ENCODE measurements at regions not wholly inside any gene's neighbourhood (a gene's known extent, or its start where the extent isn't known, plus 50 kb on each side); places are given as distances from the start of the nearest gene placed in this dataset.

DNA sequence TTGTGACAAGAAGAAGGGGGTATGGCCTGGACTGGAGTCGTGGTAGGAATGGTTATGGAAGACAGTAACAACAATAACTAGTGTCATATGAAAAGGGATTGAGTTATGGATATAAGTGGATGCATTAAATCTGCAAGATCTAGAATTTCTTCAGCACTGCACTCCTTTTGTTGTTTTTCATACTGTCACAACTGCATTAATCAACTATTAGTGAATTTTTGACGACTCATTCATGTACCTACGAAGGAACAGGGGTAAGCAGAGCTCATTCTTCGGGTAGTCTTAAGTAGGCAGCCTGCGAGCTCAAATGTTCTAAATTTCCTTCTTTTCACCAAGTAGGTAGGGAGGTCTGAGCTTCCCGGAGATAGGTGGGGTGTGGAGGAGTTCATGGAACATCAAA lies 109.7 kb upstream of the UPP2 start:
- DNase-seq = no peak
- H3K27ac ChIP-seq = no peak overlapping the region
- H3K4me3 ChIP-seq = no peak overlapping the region
- H3K36me3 ChIP-seq = no peaks in the 10 kb centered on the region
- no peaks in the 10 kb centered on the region for H3K9me3 ChIP-seq
- H3K27me3 ChIP-seq = no peaks in the 10 kb centered on the region
- H3K4me1 ChIP-seq = no peaks in the 10 kb centered on the region
- TF ChIP-seq, protein P1, sequence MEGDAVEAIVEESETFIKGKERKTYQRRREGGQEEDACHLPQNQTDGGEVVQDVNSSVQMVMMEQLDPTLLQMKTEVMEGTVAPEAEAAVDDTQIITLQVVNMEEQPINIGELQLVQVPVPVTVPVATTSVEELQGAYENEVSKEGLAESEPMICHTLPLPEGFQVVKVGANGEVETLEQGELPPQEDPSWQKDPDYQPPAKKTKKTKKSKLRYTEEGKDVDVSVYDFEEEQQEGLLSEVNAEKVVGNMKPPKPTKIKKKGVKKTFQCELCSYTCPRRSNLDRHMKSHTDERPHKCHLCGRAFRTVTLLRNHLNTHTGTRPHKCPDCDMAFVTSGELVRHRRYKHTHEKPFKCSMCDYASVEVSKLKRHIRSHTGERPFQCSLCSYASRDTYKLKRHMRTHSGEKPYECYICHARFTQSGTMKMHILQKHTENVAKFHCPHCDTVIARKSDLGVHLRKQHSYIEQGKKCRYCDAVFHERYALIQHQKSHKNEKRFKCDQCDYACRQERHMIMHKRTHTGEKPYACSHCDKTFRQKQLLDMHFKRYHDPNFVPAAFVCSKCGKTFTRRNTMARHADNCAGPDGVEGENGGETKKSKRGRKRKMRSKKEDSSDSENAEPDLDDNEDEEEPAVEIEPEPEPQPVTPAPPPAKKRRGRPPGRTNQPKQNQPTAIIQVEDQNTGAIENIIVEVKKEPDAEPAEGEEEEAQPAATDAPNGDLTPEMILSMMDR (IDR thresholded peaks at IDR 0.05) = no peak
- TF ChIP-seq POLR2A (IDR thresholded peaks at IDR 0.05) = no peak

DNA sequence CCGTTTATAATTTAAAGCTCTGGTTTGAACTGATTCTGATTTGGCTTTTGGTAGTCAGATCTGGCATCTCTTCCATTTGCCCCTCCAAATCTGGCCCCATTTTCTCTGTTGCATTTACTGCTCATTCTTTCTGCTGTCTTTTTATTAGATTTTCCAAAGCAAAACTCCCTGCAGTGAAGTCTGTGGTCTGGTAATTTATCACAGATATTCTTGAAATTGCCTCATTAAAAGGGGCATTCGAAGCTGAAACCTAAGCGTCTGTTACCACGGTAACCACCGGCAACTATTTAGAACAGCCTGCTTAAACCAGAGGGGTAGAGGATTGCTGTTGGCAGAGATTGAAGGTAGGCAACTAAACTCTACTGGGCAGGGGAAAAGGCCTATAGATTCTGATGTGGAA lies 111.5 kb upstream of the UPP2 start:
- Histone ChIP-seq H3K9me3 (no peaks in the 10 kb centered on the region), H3K4me1 (no peaks in the 10 kb centered on the region), H3K27me3 (no peaks in the 10 kb centered on the region), H3K27ac (no peak overlapping the region), H3K36me3 (no peaks in the 10 kb centered on the region), H3K4me3 (no peak overlapping the region)
- no peak for DNase-seq
- TF ChIP-seq, protein P1 (IDR thresholded peaks at IDR 0.05) = no peak
- TF ChIP-seq POLR2A (IDR thresholded peaks at IDR 0.05) = no peak

DNA sequence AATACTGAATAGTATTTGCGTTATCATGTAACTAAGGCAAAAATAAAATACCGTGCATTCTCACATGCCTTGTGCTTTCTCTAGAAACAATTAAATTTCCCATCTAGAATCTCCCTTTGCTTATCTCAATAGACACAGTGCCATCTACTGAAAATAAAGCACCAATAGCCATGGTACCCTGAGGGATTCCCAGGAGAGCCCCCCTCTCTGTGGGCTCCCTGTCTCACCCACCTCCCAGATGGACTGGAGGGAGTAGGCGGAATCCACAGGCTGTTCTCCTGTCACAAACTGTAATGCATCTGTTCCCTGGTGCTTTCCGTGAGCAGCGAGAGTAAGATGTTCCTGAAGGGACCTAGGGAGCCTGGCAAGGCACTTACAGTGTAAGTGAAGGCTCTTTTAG lies 112.4 kb upstream of the UPP2 start:
- no peak overlapping the region for H3K27ac ChIP-seq

DNA sequence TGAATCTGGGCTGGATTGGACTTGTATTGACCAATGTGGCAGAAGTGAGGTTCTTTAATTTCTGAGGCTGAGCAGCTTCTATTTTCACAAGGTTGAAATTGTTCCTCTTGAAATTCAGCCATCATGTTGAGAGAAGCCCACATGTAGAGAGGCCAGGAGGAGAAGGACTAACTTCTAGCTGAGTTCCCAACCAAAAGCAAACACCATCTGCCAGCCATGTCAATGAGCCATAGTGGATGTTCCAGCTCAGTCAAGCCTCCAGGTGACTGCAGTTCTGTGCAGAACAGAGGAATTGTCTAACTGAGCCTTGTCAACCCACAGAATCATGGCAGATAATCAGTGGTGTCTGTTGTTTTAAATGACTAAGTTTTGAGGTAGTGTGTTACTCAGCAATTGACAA lies 110.6 kb upstream of the ACVR1 start:
- H3K9me3 ChIP-seq = no peaks in the 10 kb centered on the region
- no peak overlapping the region for H3K4me3 ChIP-seq
- H3K27me3 ChIP-seq = no peaks in the 10 kb centered on the region
- H3K4me1 ChIP-seq = no peaks in the 10 kb centered on the region
- DNase-seq = no peak
- no peak overlapping the region for H3K27ac ChIP-seq
- no peak for TF ChIP-seq POLR2A (IDR thresholded peaks at IDR 0.05)
- TF ChIP-seq, protein P1 (IDR thresholded peaks at IDR 0.05) = no peak
- no peaks in the 10 kb centered on the region for H3K36me3 ChIP-seq

More for the DNA sequence above, 112.4 kb upstream of the UPP2 start:
- DNase-seq = no peak
- Histone ChIP-seq H3K4me3 (no peak overlapping the region), H3K27me3 (no peaks in the 10 kb centered on the region), H3K4me1 (no peaks in the 10 kb centered on the region), H3K36me3 (no peaks in the 10 kb centered on the region), H3K9me3 (no peaks in the 10 kb centered on the region)
- TF ChIP-seq, protein P1 (IDR thresholded peaks at IDR 0.05) = no peak
- no peak for TF ChIP-seq POLR2A (IDR thresholded peaks at IDR 0.05)

DNA sequence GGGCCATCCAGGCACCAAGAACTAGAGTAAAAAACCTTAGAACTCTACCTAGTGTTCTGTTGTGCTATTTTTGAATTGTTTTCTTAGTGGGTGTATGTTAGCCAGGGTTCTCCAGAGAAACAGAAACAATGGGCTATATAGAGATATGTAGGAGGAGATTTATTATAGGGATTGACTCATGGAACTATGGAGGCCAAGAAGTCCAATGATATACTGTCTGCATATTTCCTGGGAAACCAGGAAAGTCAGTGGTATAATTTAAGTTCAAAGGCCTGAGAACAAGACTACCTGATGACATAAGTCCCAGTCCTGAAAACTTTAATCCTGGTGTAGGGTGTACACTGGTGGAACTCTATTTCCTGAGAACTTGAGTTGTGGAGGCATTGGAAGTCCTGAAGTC lies 108.7 kb upstream of the ACVR1 start:
- Histone ChIP-seq H3K9me3 (peaks cover 0 to 9% (median 2%) of the 10 kb centered on the region in 4 donors), H3K27me3 (no peaks in the 10 kb centered on the region), H3K27ac (no peak overlapping the region), H3K4me3 (no peak overlapping the region), H3K36me3 (no peaks in the 10 kb centered on the region), H3K4me1 (no peaks in the 10 kb centered on the region)
- TF ChIP-seq POLR2A (IDR thresholded peaks at IDR 0.05) = no peak
- TF ChIP-seq, protein P1 (IDR thresholded peaks at IDR 0.05) = no peak
- DNase-seq = no peak

DNA sequence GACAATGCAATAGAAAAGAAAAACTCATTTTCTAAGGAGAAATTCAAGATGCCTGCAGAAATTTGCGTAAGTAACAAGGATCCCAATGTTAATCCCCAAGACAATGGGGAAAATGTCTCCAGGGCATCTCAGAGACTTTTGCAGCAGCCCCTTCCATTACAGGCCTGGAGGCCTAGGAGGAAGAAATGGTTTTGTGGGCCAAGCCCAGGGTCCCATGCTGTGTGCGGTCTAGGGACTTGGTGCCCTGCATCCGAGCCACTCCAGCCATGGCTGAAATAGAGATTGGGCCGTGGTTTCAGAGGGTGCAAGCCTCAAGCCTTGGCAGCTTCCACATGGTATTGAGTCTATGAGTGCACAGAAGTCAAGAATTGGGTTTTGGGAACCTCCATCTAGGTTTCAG lies 103.9 kb upstream of the ACVR1 start:
- H3K27me3 ChIP-seq = no peaks in the 10 kb centered on the region
- TF ChIP-seq POLR2A (IDR thresholded peaks at IDR 0.05) = no peak
- TF ChIP-seq, protein P1 (IDR thresholded peaks at IDR 0.05) = no peak
- H3K36me3 ChIP-seq = no peaks in the 10 kb centered on the region
- H3K4me3 ChIP-seq = no peak overlapping the region
- H3K9me3 ChIP-seq = peaks cover 0 to 11% (median 2%) of the 10 kb centered on the region in 4 donors
- H3K4me1 ChIP-seq = no peaks in the 10 kb centered on the region
- DNase-seq = no peak
- no peak overlapping the region for H3K27ac ChIP-seq
